Peyer's patch (tissue), 4 donors: ENCODE measurements at regions not wholly inside any gene's neighbourhood (a gene's known extent, or its start where the extent isn't known, plus 50 kb on each side); places are given as distances from the start of the nearest gene placed in this dataset.

ENCODE experiments used
- POLR2A ChIP-seq, 2 donors: fragments of 450-650 bp; IDR thresholded peaks; one replicate each; pipeline ENCODE4 v1.5.1; 2017; ENCODE audit warnings: antibody characterized with exemption in 2 of 2, mild to moderate bottlenecking in 2 of 2, moderate library complexity in 2 of 2
- TF ChIP-seq, protein P1 (sequence below), 6 experiments: fragments of 450-650 bp in 4 of 6; fragments of 200-600 bp in 2 of 6; sonication (generic) in 1 of 6; IDR thresholded peaks; one replicate each; pipeline ENCODE4 v1.5.1; 2017 to 2019; ENCODE audit warnings: antibody characterized with exemption in 6 of 6, mild to moderate bottlenecking in 3 of 6, moderate library complexity in 1 of 6

DNA sequence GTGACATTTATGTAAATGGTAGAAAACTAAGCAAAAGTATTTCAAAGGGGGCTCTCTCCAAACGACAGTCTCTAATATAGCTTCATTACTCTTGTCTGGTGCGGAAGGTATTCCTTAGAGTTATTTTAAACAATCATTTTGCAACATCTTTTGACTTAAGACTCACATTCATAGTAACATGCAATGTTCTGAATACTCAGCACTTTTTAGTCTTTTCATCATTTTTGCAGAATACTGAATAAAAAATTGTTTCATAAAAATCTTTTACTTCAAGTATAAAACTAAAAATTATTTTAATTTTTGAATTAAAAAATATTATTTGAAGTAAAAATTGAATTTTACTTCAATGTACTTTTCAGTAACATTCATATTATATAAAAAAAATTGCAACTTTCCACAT is 321.1 kb downstream of the PLK2 start:
- TF ChIP-seq, protein P1, sequence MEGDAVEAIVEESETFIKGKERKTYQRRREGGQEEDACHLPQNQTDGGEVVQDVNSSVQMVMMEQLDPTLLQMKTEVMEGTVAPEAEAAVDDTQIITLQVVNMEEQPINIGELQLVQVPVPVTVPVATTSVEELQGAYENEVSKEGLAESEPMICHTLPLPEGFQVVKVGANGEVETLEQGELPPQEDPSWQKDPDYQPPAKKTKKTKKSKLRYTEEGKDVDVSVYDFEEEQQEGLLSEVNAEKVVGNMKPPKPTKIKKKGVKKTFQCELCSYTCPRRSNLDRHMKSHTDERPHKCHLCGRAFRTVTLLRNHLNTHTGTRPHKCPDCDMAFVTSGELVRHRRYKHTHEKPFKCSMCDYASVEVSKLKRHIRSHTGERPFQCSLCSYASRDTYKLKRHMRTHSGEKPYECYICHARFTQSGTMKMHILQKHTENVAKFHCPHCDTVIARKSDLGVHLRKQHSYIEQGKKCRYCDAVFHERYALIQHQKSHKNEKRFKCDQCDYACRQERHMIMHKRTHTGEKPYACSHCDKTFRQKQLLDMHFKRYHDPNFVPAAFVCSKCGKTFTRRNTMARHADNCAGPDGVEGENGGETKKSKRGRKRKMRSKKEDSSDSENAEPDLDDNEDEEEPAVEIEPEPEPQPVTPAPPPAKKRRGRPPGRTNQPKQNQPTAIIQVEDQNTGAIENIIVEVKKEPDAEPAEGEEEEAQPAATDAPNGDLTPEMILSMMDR (IDR thresholded peaks at IDR 0.05): no peak
- no peak for TF ChIP-seq POLR2A (IDR thresholded peaks at IDR 0.05)
